ENCODE measurements at regions not wholly inside any gene's neighbourhood (a gene's known extent, or its start where the extent isn't known, plus 50 kb on each side); places are given as distances from the start of the nearest gene placed in this dataset.

DNA sequence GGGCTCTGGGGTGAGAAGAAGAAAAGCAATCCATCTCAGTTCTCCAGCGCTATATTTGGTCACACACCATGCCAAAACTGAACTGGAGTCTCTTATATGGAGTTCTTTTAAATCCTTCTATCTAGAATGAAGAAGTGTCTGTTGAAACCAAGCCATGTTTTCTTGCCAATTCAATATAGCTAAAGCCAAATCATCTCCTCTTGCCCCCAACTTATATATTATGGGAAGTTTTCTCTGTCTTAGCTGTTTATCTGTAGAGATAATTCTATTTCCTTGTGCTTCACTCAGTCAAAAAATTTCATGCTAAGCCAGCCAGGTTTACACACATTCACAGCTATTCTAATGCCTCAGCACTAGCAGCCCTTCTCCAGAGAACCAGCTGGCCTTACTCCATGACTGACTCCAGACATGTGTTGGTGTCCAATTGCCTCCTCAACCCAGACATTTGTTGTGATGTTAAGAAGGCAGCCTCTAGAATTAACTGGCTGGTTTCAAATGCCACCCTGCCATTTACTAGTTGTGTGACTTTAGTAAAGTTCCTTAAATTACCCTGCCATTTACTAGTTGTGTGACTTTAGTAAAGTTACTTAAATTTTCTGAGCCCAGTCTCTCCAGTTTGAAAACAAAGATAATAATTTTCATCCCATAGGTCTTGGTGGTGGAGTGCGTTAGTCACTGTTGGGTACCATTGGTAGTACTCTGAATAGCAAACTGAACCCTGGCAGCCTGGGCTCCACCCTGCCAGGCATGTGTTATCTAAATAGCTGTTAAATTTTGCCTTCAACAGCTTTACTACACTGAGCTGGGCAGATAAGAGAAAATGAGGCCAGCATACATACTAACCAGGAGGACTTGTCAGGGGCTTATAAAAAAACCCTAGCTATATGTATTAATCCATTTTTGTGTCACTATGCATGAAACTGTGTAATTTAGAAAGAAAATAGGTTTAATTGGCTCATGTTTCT is 525.1 kb downstream of the LMO7 start:
- no peak for DNase-seq

DNA sequence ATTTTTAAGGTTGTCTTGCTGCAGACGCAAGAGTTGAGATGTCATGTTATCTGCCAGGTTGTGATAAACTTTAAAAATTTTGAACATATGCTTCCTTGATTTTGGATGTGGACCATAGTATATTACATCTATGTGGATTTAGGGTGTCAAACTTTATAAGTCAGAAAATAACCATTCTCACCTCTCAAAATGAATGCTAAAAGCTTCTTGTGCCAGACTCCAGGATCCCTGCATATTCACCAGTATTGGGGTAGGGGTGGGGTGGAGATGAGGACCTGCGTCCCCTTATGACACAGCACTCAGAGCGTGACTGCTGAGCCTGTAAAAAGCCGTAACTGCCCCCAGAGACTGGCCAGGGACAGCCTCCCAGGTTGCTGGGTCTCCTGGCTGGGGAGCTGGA is 524.4 kb downstream of the LMO7 start:
- DNase-seq, result no peak

DNA sequence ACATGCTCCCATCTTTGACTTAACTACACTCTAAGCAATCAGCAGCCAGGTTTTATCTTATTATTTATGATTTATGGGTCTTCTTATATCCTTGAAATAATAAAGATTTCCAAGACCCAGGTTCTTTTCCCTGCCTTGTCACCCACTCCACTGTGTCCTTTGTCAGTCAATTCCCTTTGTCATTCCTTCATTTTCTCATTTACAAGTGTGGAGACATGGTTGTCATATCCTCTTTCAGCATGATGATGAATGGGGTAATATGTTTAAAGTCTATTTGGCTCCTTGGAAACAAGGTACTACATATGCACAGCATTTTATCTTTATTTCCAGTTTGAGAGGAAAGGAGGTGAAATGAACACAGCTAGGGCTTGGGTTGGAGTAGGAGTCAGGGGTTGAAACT is 521.8 kb downstream of the LMO7 start:
- no peak for DNase-seq

DNA sequence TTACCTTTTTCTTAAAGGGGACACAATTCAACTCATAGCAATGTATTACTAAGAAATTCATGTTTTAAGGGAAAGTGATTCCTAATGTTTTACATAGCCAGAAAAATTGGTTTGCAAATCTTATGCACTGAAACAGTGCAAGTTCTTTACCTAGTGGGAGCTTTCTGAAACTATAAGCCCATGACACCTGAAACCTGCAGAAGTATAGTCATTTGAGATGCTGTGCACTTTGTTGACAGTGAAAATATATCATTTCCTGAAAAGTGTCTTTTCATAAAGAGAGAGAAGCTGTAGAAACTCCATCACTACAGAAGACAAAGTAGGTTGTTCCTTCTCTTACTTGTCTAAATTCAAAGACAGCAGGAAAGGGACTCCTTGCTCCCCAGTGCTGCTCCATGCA is 517.1 kb downstream of the LMO7 start:
- DNase-seq, result no peak

DNA sequence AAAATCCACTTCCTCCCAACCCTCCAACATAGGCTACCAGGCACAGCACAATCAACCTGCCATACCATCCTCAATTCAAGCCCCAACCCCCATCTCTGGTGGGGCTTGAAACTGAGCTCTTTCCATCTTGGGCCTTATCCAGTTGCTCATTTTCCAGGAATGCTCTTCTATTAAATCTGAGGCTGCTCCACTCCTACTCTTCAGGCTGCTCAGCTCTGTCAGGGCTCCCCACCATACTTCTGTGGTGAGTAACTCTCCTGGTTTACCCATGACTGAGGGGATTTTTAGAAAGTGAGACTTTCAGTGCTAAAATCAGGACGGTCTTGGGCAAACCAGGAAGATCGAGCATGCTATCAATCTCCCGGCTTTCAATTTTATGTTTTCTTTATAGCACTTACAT is 512.8 kb downstream of the LMO7 start:
- no peak for DNase-seq

DNA sequence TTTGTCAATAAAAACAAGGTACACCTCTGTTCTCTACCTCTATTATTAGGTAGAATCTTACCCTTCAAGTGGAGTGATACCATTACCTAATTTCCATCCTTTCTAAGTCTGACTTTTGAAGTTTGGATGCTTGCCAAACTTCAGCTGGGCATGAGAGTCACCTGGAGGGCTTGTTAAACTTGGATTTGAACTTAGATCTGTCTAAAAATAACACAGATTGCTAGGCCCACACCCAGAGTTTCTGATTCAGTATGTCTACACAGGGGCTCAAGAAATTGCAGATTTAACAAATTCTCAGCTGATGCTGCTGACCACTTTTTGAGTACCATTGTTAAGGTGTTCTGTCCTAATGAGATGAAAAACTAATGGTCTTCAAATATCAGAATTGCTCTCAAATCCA is 512.2 kb downstream of the LMO7 start:
- no peak for DNase-seq

DNA sequence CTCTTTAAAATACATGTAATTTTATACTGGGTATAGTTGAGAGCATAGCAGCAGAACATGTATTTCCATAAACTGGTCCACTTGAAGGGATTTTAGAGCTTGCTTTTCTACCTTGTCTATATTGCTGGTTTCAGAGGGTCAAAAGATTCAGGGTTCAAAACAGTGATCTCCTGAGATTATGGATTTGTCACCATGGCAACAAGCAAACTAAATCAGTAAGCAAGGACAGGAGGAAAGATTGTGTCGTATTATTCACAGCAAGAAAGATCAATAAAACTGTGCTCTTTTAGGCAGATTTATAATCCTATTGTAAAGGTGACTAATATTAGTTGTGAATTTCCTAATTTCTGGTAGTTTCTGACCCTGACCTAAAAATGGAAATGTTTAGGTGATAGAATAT is 496.4 kb downstream of the LMO7 start:
- no peak for DNase-seq

DNA sequence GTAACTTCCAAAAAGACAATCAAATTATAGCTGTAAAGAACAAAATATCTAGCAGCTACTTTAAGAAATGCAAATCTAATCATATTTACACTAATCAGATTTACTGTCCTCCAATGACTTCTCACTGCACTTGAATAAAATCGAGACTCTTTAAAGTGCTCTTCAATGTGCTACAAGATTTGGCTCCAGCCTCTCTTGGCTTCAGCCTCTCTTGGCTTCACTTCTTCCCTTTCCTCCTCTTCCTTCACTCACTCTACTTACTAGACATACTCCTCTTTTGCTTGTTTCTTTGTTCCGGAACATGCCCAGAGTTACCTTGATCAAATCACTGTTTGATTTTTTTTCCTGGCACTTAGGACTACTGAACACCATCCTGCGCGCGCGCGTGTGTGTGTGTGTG is 495.4 kb downstream of the LMO7 start:
- DNase-seq, result no peak

DNA sequence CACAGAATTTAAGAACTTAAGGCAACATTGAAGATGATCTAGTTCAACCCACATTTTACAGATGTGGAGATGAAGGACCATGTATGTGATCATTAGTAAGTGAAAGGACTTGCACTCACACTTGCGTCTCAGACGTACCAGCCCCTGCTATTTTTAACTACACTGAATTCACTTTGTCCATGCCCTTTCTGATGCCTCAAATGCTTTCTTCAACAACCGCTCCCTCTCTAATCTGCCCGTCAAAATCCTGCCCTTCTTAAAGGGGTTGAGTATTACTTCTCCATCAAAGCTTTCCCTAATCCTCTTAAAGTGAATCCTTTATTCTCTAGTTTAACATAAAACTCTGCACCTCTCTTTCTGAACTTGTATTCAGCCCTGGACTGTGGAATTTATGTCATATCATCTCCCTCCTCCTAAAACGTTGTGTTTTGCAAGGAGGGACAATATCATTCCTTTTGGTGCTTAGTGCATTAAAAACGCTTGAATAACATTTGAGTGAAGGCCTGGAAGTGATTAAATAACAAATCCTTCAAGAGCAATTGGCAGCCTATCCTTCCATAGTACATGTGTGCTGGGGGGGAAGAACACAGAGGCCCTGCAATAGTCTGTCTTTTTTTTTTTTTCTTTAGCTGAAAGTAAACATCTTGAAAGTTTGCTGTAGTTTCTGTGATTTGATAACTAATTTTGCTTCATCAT is 493.3 kb downstream of the LMO7 start:
- DNase-seq, result no peak

DNA sequence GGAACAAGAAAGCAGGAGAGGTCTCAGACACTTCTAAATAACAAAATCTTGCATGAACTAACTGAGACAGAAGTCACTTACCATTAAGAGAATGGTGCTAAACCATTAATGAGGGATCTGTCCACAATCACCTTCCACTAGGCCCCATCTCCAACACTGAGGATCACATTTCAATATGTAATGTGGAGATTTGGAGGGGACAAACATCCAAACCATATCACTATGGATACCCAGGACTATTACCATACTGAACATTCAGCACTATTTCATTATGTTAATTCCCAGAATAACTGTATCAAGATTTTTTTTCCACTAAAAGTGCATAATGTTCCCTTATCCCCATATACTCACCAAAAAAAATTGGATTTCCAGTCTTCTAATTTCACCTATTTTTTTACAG is 491.8 kb downstream of the LMO7 start:
- no peak for DNase-seq

DNA sequence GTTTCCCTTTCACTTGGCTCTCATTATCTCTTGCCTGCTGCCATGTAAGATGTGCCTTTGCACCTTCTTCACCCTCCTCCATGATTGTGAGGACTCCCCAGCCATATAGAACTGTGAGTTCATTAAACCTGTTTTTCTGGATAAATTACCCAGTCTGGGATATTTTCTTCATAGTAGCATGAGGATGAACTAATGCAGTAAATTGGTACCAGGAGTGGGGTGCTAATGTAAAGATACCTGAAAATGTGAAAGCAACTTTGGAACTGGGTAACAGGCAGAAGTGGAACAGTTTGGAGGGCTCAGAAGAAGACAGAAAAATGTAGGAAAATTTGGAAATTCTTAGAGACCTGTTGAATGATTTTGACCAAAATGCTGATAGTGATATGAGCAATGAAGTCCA is 487.4 kb downstream of the LMO7 start:
- no peak for DNase-seq

DNA sequence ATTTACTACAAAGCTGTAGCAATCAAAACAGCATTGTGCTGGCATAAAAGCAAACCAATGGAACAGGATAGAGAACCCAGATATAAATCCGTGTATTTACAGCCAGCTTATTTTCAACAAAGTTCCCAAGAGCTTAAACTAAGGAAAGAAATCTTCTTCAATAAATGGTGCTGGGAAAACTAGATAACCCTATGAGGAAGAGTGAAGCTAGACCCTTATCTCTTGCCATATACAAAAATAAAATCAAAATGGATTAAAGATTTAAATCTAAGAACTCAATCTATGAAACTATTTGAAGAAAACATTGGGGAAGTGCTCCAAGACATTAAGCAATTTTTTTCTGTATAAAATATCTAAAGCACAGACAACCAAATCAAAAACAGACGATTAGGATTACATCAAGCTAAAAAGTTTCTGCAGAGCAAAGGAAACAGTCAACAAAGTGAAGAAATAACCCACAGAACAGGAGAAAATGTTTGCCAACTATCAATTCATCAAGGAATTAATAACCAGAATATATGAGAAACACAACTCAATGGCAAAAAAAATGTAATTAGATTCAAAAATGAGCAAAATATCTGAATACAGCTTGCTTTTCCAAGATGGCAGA is 480.7 kb downstream of the LMO7 start:
- DNase-seq, result no peak

DNA sequence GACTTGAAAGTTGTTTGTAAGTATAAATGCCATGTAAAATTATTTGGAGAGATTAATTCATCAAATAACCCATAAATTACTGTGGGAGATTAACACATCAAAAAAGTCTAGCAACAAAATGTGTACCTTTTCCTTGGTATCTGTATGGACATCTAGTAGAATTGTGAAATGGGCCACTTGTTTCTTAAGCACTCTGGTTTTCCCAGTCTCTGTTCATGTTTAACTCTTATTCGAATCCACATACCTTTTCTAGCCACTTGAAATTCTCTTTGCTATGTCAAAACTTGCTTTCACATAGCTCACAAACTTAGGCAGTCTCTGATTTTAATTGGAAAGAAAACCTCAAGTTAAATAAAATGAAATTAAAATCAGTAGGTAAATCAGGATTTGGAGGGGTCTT is 470.6 kb downstream of the LMO7 start:
- DNase-seq, result no peak

DNA sequence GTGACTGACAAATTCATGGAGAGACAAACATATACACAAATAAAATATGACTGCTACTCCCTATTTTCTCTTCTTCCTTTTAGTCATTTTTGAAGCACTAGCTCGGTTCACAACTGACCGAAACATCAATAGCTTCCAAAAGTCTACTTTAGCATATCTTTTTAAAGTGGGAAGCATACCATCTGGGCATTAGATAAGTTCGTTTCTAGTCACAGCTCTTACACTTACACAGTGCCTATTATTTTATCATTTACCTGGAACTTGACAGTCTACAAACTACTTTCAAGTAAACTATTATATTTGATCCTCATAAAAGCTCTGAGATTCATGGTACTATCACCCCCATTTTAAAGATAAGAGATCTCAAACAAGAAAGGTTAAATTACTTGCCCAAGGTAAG is 458.5 kb downstream of the LMO7 start:
- DNase-seq, result no peak

DNA sequence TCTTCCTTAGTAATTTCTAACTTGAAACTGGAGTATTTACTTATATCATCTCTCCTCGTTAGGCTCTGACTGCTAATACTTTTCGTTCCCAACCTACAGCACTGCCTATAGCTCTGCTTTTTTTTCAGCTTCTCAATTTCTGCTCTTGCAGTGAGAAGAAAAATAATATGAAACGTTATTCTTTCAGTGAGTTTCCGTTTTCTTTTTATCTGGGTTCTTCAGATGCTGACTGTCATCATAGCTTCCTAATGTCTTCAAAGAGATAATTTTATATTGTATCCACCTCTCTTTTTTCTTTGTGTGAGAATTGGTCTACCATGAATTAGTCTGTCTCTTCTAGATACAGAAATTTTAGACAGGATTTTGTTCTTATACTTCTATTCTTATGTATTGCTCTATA is 454.9 kb downstream of the LMO7 start:
- DNase-seq, result no peak

DNA sequence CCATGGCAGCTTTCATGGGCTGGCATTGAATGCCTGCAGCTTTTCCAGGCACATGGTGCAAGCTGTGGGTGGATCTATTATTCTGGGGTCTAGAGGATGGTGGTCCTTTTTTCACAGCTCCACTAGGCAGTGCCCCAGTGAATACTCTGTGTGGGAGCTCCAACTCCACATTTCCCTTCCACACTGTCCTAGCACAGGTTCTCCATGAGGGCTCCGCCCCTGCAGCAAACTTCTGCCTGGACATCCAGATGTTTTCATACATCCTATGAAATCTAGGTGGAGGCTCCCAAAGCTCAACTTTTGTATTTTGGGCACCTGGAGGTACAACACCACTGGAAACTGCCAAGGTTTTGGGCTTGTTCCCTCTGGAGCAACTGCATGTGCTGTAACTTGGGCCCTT is 450.6 kb downstream of the LMO7 start:
- no peak for DNase-seq

DNA sequence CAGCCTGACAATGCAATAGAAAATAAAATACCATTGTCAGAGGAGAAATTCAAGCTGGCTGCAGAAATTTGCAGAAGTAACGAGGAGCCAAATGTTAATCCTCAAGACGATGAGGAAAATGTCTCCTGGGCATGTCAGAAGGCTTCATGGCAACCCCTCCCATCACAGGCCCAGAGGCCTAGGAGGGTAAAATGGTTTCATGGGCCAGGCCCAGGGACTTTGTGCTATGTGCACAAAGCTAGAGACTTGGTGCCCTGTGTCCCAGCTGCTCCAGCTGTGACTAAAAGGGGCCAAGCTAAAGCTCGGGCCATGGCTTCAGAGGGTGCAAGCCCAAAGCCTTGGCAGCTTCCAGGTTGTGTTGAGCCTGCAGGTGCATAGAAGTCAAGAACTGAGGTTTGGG is 431.7 kb downstream of the LMO7 start:
- no peak for DNase-seq

DNA sequence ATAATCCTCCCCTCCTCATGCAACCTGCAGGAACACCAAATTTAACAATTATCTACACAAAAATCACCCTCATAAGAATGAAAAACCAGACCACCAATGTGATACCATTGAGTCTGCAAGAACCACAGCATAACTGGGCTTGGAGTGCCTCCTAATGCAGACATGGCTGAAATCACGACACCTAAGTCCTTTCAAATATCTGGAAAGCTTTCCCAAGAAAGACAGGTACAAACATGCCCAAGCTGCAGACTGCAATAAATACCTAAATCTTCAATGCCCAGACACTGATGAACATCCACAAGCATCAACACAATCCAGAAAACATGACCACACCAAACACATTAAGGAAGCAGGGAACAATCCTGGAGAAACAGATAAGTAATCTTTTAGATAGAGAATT is 417.1 kb downstream of the LMO7 start:
- no peak for DNase-seq

DNA sequence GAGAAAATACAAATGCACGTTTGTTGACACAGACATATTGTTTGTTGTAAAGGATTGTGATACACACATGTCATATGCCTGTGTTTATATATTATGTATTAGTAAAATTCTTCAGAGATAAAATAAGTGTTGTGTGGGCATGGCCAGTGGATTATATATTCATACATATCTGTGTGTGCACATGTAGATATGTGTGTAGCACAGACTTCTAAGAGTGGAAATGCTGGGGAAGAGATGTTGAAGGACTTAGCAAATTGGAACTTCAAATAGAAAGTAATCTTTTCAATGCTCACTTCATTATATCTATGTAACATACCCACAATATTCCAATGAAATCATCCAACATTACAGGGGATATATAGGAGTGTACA is 413.2 kb downstream of the LMO7 start:
- no peak for DNase-seq

DNA sequence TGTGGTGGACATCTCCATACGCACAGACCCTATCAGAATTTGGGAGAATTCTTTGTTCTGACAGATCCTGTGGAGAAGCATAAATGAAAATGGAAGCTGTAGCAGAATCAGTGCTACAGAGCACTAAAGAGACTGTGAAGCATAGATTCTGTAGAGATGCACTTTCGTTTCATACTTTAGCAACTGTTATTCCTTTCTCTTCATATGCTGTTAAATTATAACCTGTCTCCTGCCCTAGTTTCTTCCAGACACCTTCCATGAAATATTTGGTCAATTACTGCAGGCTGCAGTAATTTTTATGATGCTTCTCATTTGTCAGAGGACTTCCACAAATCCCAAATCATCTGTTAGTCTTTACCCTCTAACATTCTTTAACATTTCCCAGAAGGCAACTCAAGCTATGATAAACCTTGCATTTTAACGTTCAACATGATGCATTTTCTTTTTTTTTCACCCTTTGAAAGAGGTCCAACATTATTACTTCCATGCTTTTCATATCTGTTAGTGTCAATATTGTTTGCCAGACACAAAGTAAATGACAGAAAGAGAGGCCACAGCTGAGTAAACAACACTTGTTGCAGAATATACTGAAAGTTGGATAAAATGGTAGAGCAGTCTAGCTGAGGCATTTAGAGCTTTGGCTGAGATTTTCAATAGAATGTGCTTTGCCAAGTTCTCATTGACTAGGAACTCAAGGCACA is 412.7 kb downstream of the LMO7 start:
- no peak for DNase-seq

DNA sequence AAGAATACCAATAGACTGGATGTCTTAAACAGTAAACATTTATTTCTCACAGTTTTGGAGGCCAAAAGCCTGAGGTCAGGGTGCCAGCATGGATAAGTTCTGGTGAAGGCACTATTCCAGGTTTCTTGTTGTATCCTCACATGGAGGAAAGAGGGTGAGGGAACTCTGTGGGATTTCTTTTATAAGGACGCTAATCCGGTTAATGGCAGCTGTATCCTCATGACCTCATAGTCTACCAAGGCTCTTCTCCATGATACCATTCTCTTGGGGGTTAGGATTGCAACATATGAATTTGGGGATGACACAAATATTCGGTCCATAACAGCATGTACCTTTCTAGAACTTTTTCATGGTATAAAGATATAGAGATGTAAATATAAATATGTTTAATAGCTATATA is 412.0 kb downstream of the LMO7 start:
- no peak for DNase-seq

DNA sequence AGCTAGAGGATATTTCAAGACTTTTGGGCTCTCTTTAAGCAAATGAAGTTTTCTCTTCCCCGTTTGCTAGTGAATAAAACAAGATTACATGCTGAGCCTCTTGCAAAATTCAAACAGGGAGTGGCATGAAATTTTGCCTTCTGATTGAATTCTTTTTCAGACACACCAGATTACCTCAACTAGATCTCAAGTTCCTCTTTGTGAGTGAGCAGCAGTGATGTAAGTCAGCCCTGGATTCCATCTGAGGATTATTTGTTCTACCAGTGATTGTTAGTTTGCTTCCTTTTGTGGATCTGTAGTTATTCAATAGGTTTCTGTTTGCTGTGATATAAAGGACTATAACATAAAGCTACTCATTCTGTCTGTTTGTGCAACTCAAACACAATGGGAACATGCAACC is 407.7 kb downstream of the LMO7 start:
- no peak for DNase-seq

DNA sequence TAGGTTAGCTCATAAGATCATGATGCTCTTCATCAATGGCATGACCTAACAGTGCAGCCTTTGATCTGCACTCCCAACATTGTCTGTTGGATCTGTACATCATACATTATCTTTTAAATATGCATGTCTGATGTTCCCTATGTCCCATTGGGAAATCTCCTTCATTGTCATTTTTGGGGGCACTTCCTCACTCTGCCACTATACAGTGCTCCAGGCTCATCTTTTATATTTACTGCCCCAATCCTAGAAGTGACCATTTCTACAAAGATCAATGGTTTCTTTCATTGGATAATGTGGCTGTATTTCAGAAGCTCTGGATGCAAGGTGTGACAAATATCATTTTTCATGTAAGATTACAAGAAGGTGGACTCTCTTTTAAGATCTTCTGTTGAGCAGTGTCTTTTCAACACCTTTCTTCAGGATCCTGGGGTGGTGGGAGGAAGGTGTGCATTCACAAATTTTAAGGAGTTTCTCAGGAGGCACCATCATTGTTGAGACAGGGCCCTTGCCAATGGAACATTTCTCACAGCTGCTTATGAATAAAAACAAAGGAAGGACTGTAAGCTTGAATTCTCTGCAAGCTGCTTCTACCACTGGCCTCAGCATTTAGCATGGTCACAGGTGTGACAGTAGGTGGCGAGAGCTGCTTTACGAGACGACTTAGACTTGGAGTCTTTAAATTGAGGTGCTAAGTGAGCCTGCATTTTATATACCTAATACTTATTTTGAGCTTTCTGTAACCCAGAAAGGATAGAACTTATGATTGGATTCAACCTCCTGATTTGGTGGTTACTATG is 403.0 kb downstream of the LMO7 start:
- no peak for DNase-seq

Data from GOT3 (cell line).